SKM-1 treated with dmso at 0.1 percent for 144 hours (cell line): ENCODE measurements at regions not wholly inside any gene's neighbourhood (a gene's known extent, or its start where the extent isn't known, plus 50 kb on each side); places are given as distances from the start of the nearest gene placed in this dataset.
"Not testable (repeated sequence)": the region's sequence is repeated elsewhere in the genome, so short reads cannot be mapped to it uniquely, and the experiment has no call there.

Source experiments
- DNase-seq: peaks from one replicate; lab custom pipeline; 2025; ENCODE audit not compliant: unreplicated experiment; lab: John Stamatoyannopoulos, UW

DNA sequence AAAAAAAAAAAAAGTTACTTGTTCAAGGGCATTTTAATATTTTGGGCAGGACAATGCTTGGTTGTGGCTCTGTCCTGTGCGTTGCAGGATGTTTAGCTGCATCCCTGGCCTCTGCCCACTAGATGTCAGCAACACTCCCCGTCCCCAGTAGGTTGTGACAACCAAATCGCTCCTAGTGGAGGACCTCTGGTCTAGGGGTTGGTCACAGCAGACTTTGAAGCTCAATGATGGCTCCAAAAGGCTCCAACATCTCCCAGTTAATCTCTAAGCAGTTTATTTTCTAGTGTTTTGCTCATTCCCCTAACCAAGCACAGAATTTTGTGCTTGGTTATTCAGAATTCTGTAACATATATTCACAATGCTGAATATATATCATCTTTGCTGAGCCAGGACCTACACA, 67.0 kb downstream of the CHRNA1 start:
- DNase-seq, result peak; percentile 72

DNA sequence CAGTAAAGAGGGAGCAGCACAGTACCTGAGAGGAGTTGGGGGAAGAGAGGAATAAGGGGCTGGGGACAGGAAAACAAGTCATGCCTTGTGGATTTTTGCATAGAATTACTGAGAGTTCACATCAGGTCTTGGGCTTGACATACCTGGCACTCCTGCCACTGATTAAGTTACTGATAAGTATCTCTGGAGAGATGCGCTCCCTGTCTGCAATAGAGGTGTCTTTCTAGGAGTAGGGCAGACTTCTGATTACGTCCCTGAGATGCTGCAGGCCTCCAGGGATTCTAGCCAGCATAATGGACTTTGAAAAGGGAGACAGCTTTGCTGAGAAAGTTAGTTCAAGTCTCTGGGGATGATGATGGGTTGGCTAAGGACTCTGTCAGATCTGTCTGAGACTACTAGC, 69.4 kb downstream of the CHRNA1 start:
- DNase-seq, result no peak

DNA sequence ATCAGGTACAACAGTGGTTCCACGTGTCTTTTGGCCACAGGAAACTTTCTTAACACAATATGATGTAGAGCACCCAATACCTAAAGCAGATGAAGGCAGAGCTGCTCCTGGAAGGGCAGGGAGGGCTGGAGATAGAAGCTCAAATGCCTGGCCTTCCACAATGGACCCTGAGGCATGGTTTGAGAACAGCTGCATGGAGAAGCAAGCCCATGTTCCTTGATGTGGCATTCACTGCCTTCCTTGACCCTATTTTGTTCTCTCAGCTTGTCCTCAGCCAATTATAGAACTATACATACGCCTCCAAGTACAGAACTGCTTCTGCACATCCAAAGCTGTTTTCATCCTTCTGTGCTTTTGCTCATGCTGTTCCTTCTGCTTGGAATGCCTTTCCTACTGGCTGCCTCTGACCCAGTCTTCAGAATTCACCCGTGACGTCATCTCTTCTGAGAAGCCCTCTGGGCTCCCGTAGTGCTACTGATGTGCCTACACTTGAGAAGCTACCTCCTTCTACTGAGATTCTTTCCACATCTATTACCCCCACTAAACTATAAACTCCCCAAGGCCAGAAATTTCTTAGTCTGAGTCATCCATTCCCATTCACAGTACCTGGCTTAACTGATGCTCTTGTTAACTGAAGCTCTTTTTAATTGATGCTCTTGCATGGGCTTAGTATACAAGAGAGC, 69.9 kb downstream of the CHRNA1 start:
- no peak for DNase-seq

DNA sequence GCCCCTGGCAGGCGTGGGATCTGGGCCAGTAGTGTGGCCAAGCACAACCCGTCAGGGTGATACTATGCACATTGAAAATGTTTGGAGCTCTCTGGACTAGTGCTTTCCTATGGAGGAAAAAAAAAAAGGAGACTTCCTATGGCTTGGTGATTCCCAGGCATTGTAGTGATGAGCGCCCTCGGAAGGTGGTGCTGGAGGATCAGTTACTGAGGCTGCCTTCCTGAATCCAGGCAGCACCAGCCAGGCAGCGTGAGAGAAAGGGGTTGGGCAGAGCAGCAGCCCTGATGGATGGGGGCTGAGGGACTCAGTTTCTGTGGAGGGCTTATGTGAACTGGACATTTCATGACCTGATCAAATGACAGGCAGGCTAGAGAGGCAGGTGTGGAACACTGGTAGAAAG, 70.9 kb downstream of the CHRNA1 start:
- no peak for DNase-seq

DNA sequence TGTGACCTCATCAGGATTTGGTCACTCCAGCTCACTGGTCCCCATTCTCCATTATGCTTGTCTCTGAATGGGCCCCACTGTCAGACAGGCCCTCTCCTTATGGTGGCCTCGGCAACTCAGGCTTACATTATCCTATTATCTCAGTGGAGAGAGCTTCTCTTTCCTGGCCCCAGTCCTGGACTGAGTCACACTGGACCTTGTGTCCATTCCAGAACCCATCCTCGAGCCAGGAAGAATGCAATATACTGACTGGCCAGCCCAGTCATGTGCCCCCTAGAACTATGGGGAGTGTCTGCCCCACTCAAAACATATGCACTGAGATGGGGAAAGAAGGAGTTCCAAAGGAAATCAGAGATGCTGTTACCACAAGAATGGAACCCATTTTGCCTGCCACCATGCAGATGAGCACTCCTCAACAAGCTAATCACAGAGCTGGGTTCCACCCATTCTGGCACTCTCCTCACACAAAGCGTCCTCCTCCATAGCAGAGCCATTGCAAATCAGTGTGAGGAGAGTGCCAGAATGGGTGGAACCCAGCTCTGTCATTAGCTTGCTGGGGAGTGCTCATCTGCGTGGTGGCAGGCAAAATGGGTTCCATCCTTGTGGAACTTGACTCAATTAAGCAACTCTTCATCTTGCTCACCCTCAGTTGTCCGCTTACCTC, 71.9 kb downstream of the CHRNA1 start:
- DNase-seq, result no peak

DNA sequence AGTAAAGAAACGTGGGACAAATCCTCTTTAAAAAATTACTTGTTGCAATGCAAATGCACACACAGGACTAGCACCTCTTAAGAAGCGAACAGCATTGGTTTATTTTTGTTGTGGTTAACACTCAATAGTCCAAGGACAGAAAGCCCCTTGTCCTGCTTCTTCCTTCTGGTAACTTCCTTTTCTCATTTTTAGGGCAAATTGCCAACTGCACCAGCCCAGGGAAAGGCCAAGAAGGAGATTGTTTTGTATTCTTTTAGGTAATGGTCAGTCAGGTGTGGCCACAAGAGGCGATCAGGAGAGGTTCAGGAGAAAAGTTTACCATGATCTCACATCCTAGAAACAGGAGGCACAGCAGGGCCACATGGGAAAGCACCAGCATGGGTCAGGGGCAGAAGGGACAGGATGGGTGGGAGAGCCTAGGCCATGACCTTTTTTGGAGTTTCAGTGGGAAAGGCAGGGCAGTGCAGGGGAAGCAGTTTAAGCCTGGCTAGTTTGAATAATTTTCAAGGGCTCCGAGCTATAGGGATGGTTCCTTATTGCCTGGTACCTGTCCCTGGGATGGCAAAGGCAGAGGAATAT, 73.0 kb downstream of the CHRNA1 start:
- DNase-seq, result no peak

DNA sequence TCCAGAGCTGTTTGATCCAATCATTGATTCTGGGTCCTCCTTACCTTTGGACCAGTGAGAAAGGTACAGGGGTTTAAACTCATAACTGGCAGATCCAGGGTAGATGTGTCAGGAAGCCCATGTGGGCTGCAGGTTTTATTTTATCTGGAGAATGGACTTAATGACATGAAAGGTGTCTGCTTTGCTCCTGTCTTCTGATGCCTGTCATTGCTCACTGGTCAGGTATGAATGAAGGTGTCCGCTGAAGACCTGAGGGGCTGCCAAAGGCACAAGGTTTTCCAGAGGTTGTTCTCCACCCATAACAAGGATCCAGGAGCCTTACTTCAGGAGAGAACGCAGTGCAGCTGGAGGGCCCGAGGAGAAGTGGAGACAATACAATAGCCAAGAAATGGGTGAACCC, 74.2 kb downstream of the CHRNA1 start:
- no peak for DNase-seq

DNA sequence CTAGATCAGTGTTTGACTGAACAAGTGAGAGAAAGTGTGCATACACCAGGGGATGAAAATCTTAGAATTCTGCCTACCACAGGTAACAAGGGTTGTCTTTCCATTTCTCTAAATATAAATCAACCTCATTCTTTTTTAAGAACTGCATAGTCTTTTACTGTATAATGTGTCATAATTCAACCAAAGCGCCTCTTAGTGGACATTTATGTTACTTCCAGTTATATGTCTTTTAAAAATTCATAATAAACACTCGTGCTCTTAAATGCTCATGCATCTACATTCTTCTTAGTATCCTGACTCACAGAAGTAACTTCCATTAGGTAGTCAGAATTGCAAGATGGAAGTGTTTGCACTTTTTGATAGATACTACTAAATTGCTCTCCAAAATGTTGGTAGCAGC, 76.2 kb downstream of the CHRNA1 start:
- DNase-seq, result peak; percentile 40

DNA sequence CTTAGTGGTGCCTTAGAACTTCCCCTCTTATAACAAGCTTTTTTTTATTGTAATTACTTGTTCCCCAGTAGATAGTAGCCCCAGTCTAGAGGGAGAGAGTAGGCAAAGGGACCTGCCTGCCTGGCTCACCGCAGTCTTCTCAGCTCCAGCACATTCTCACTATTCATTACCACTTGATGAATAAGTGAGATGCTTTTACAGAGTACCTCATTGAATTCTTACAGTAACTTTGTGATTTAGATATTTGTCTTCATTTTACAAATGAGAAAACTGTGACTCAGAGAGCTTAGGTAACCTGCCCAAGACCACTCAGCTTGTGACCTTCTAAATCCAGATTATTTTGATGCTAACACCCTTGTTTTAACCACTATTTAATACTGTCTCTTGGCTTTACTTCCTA, 77.8 kb downstream of the CHRNA1 start:
- DNase-seq, result no peak

DNA sequence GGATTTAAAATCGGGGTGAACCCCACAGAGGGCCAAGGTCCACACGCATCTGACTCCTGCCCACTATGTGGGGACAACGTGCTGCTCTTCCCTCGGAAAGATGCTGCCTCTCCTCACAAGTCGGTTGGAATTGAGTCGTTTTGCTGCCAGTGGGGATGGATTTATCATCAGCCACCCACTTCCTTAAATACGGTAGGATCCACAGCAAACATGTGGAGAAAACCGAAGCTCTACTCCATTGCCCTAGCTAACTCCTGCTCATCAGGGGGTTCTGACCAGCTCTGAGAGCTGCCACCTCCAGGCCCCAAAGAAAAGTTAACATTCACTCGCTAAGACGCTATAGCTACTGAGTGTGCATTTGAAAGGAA, 80.9 kb downstream of the CHRNA1 start:
- peak; percentile 24 for DNase-seq

DNA sequence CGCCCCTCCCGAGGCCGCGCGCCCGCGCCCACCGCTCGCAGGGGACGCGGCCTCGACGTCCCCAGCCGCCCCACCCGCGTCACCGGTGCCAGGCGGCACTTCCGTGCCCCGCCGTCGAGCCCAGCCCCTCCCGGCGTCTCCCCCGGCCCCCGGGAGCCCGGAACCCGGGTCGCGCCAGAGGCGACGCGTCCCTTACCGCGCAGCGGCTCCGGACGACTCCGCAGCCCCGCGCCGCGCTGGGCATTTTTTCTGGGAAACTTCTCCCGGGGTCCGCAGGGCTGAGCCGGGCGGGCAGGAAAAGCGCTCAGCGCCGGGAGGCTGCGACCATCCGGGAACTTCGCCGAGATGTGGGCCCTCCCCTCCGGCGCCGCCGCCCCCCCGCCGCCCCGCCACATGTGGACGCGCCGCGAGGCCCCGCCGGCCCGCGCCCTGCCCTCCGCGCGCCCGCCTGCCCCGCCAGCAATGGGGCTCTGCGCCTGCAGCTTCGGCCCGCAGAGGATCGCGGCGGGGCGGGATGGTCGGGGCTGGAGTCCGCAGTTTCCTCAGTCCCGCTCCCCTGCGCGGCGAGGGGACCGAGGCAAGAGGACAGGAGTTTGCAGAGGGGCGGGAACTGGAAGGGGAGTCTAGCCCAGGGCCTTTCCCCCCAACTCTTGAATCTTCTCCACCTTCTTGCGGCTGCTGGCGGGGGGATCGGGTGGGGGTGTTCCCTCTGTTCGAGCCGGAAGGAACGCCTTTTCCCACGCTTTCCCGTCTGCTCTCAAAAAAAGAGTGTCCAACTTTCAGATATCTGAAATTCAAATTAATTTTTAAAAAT, 81.5 kb downstream of the CHRNA1 start:
- peak; percentile 34 for DNase-seq

DNA sequence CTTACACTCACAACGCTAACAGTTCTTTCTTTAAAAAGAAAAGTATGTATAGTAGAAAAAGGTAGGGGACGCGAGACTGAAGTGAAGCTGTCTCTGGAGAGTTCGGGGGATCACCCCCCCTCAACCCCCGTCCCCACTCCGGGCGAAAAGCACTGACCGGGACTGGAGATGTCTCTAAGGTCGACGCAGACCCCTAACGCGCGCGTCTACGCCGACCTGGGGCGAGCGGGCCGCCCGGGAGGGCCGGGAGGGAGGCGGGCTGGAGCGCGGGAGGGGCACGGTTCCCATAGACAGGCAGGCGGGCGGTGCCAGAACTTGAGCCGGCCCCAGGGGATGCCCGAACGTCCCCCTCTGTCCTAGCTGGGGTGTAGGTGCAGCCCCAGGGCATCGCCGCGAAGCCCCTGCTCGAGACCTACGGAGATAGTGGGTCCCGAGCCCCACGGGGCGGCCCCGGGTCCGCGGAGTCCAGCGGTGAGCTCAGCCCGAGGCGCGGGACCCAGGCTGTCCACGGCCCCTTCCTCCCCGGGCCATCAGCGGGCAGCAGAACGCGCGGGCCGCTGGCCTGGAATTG, 82.2 kb downstream of the CHRNA1 start:
- no peak for DNase-seq

DNA sequence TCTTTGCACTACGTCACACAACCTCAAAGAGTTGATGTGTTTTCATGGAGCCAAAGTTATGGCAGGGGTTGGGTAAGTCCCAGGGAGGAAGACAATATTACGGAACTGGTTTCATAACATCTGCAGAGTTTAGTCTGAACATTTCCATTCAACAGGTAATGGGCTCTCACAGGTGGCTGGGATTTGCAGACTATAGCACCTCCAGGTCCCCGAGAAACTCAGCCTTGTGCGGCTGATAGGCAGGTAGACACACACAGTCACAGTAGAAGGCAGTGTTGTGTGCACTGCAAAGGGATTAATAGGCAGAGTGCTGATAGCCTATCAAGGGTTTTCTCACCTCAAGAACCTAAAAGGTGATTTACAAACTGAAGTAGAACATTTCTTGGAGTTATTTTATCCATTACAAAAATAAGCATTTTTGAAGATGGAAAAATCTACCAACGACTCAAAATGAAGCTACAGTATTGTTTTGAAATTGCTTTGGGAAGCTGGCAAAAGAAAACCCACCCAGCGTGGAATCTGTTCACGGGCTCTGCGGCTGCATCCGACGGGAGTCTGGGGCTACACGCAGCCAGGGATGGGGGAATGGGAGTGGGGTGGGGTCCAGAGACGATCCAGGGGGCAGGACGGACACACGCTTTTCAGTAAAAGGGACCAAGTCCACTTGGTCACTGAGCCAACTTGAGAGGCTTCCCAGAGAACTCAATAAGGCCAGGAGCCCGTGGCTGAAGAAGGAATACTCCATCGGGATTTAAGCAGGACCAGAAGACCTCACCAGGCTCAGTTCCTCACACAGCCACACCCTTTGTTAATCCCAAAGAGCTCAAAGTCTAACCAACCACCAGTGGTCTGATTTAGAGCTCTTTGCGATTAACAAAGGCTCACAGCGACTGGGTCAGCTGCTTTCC, 82.9 kb downstream of the CHRNA1 start:
- no peak for DNase-seq

DNA sequence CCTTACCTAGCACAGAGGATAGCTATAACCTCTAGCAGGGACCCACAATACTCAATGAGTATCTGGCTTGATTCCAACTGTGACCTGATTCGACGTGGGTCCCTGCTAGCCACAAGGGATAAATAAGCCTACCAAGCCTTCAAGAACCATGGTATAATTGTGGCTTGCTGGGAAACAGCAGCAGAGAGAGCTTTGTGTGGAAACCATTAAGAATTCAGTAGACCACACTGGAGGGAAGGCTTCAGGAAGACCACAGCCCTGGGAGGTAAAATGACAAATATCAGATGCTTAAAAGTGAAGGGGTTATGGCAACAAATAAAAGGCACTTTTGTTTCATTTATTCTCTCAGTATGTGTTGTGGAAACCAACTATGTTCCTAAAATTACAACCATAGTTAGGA, 82.6 kb upstream of the WIPF1 start:
- no peak for DNase-seq

DNA sequence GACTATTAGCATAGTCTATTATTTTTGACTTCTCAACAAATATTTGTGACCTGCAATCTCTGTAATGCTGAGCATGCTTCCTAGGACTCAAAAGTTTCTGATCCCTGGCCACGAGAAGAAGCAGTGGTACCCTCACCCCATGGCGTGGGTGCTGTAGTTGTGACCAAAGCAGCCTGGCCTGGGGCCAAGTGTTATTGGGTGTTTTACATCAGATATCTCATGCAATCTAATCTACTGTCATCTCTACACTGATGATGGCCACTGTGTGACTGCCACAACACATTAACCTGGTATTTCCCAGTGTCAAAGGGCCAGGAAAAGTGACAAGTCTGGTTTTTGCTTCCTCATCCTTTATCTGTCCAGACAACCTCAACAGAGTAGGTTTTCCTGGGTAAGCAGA, 80.8 kb upstream of the WIPF1 start:
- DNase-seq, result no peak

DNA sequence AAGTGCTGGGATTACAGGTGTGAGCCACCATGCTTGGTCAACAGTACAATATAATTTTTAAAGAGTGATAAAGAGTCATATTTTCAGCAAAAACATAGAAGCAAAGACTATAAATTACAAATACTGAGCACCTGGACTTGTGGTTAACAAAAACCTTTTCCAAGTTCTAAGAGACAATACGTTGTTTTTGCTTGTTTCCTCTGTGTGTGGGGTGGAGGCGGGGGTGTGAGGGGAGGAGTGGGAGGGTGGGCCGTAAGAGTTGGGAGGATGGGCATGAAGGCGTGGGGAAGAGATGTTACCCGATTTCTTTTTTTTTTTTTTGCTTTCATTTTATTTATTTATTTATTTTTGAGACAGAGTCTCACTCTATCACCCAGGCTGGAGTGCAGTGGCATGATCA, 78.0 kb upstream of the WIPF1 start:
- no peak for DNase-seq

DNA sequence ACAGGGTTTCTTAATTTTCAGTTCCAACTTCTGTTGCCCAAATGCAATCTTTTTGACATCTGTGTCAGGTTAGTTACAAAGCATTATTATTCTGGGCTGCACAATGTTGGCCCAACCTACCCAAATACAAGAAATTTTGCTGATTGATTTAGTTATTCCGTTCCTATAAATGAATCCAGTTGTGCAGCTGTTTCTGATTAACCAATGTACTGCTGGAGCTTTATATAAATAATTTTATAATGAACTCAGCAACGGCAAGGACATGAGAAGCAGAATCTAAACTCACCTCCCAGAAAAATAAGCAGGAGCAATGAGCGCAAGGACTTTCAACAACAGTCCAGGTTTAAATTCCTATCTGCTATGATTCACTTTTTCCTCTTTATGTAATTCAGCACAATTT, 76.3 kb upstream of the WIPF1 start:
- no peak for DNase-seq

DNA sequence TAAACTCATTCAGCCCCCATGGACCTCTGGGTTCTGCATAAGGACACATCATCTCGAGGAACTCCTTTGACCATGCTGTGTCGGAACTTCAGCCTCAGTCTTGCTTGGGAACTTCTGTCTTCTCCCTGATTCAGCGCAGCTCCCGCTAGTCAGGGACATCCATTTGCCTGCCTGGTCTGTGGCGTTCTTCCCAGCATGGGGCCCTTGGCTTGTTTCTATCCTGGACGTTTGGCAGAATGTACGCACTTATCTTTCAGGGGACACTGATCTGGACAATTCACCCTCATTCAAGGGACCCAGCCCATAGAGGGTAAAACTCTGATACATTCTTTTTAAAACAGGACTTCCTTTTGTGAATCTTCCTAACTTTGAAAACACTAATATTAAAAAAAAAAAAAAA, 75.8 kb upstream of the WIPF1 start:
- no peak for DNase-seq

DNA sequence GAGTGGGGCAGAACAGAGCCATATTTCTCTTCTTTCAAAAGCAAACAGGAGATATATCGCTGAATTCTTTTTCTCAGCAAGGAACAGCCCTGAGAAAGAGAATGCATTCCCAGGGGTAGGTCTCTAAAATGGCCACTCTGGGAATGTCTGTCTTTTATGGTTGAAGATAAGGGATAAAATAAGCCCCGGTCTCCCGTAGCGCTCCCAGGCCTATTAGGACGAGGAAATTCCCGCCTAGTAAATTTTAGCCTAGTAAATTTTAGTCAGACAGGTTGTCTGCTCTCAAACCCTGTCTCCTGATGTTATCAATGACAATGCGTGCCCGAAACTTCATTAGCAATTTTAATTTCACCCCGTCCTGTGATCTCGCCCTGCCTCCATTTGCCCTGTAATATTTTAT, 73.9 kb upstream of the WIPF1 start:
- DNase-seq, result not testable (repeated sequence)

DNA sequence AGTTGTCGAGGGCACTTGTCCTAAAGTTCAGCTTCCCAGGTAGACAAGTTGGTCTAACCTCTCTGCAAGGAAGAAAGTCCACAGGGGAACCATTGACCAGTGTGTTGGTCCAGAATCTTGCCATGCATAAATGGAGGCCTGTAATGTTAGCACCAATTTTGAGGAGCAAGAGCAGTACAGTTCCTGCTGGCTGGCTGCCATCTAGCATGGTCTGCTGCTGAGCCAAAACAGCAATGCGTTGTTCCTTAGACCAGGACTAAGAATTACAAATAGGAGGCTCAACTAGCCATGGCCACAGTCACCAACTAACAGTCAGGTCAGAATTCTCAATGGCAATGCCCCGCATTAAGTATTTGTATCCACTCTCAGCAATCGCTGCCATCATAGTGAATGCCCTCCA, 72.8 kb upstream of the WIPF1 start:
- DNase-seq, result no peak

DNA sequence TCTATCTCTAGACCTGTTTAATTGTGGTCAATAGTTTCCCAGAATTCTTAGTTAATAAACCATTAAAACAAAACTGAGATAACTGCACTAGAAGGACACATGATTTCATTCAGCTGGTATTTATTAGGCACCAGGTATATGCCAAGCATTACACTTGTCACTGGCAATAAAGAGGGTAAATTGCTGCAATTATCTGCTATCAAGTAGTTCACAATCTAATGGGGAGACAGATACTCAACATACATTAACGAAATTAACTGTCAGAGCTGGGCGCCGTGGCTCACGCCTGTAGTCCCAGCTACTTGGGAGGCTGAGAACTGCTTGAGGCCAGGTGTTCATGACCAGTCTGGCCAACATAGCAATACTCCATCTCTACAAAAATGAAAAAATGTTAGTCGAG, 71.7 kb upstream of the WIPF1 start:
- no peak for DNase-seq
